GM12878 (cell line): ENCODE measurements at regions not wholly inside any gene's neighbourhood (a gene's known extent, or its start where the extent isn't known, plus 50 kb on each side); places are given as distances from the start of the nearest gene placed in this dataset.

Experiments used
- JUNB ChIP-seq: IDR thresholded peaks from 2 replicates; pipeline ENCODE4 v1.6.1; 2016; ENCODE audit warnings: antibody characterized with exemption, mild to moderate bottlenecking
- TARDBP ChIP-seq: IDR thresholded peaks from 2 replicates; pipeline ENCODE4 v1.6.1; 2016; ENCODE audit warnings: borderline replicate concordance

- TF ChIP-seq JUNB: no peak
- no peak for TF ChIP-seq TARDBP
These were observed 50.4 kb upstream of the ALDH1B1 start for GRCh38 chr9:38342096-38342495.
